HG02852 (cell line): ENCODE measurements at regions not wholly inside any gene's neighbourhood (a gene's known extent, or its start where the extent isn't known, plus 50 kb on each side); places are given as distances from the start of the nearest gene placed in this dataset.
"Not testable (repeated sequence)": the region's sequence is repeated elsewhere in the genome, so short reads cannot be mapped to it uniquely, and the experiment has no call there.

Source experiments
- ATAC-seq: cut with Tn5 transposase; IDR thresholded peaks from one replicate; pipeline ENCODE4 v1.9.1; 2021; ENCODE audit warnings: mild to moderate bottlenecking, moderate library complexity; ENCODE audit not compliant: unreplicated experiment

- no peak for ATAC-seq
Measured at GRCh38 chr11:86861810-86862209, 61.5 kb downstream of the PRSS23 start.

DNA sequence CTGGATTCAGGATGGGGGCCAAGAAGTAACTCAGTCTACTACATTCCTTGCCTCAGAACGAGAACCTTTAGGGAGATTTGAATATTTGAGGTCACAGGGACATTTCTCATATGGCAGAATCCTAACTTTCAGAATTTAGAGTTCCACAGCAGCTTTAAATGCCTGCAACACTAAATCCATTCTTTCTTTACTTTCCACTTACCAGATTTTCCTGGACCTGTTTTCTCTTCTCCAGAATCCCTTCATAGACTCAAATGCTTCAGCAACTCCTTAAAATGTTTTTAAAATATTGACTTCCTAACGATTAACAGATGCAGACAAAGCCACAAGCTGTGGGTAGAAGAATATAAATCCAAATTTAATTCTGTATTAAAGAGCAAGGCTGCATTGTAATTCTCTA is 63.1 kb downstream of the PRSS23 start:
- no peak for ATAC-seq

DNA sequence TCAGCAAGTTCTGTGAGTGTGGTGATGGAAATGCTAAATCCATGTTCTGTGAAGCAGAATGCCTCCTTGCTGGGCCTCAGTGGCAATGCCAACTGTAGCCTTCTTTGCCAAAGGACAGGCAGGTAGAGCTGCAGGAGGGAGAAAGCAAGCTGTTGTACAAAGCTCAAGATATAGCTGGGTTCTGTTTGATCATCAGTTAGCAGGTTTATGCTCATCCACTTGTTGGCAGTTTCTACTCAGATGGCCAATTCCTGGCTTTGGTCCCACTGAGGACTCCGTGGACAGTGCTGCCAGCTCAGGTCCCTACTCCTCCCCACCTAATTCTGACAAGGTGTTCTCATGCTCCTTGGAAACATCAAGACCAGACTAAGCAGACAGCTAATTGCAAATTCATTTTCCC is 65.1 kb downstream of the PRSS23 start:
- ATAC-seq = no peak

- ATAC-seq = no peak
Measured at GRCh38 chr11:86869531-86869930, 69.2 kb downstream of the PRSS23 start.

GRCh38 chr11:86869966-86870570 is 69.7 kb downstream of the PRSS23 start:
- peak; percentile 78 for ATAC-seq

- ATAC-seq = no peak
Measured at GRCh38 chr11:86873573-86874083, 73.3 kb downstream of the PRSS23 start.

GRCh38 chr11:86874304-86875056 is 74.1 kb downstream of the PRSS23 start:
- no peak for ATAC-seq

GRCh38 chr11:86876716-86877234 is 76.4 kb downstream of the PRSS23 start:
- ATAC-seq = no peak

DNA sequence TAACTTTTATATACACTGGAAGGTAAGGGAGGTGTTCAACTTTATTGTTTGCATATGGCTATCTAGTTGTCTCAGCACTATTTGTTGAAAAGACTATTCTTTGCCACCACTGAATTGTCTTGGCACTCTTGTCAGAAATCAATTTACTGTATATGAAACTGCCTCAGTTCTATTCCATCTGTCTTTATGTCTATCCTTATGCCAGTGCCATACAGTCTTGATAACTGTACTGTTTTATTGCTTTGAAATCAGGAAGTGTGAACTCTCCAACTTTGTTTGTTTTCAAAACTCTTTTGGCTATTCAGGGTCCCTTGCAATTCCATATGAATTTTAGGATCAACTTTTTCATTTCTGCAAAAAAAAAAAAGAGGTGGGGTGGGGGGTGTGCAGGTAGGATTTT is 77.2 kb downstream of the PRSS23 start:
- no peak for ATAC-seq

DNA sequence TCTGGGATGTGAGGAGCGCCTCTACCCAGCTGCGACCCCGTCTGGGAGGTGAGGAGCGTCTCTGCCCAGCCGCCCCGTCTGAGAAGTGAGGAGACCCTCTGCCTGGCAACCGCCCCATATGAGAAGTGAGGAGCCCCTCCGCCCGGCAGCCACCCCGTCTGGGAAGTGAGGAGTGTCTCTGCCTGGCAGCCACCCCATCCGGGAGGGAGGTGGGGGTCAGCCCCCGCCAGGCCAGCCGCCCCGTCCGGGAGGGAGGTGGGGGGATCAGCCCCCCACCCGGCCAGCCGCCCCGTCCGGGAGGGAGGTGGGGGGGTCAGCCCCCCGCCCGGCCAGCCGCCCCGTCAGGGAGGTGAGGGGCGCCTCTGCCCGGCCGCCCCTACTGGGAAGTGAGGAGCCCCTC is 76.0 kb downstream of the FZD4 start:
- ATAC-seq = not testable (repeated sequence)

DNA sequence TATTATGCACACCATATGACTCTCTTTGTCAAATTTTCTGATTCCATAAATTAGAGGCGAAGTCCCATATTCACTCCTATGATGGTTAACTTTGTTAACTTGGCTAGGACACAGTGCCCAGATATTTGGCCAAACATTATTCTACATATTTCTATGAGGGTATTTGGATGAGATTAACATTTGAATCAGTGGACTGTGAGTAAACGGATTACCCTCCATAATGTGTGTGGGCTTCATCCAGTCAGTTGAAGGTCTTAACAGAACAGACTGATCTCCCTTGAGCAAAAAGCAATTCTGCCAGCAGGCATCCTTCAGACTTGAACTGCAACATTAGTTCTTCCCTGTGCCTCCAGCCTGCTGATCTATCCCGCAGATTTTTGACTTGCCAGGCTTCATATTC is 69.9 kb downstream of the FZD4 start:
- no peak for ATAC-seq

GRCh38 chr11:86888164-86889000 is 66.8 kb downstream of the FZD4 start:
- no peak for ATAC-seq

DNA sequence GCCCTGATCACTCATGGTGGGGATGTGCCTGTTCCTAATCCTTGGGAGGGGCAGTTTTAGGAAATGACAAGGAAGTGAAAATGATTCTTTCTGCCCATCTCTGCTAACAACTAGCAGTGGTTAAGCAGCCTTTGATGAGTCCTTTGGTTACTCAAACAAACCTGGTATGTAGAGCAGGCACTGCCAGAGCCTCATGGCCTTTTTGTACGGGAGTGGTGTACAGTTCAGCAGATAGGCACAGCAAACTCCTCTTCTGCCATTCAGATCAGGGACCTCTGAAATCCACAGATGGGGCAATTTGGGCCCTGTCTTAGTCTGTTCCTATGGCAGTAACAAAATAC is 66.2 kb downstream of the FZD4 start:
- no peak for ATAC-seq

- no peak for ATAC-seq
Measured at GRCh38 chr11:86891036-86891435, 64.2 kb downstream of the FZD4 start.

DNA sequence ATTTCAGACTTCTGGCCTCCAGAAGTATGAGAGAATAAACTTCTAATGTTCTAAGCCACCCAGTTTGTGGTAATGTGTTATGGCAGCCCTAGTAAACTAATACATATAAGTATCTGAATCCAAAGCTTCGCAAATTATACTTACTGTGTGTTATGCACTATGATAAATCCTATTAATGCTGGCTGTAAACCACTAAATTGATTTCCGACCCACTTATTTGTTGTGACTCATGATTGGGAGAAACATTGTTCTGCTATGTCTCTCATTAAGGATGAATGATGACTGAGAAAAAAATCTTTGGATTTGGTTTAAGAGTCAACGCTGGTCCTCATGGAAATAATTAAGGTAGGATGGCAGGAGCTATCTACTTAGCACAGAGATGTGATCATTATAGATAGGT is 62.0 kb downstream of the FZD4 start:
- ATAC-seq = no peak
